ENCODE measurements at regions not wholly inside any gene's neighbourhood (a gene's known extent, or its start where the extent isn't known, plus 50 kb on each side); places are given as distances from the start of the nearest gene placed in this dataset.

DNA sequence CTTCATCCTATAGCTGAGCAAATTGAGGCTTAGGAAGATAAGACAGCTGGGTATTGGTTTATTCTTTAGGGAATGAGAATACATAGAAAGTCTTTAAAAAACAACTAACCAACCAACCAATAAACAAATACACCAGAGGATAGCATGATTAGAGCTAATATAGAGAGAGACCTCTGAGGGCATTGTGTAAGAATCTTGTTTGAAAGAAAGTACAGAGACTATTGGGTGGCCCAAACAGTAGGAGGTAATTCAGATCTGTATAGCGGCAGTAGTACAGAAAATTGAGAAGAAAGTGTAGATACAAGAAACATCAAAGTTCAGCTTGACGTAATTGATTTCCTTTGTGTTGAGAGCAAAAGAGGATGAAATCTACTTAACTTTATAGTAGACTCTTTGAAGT is 1951.0 kb upstream of the ADGRL3 start:
- TF ChIP-seq EZH2 (IDR thresholded peaks at IDR 0.05; ENCODE audit: borderline replicate concordance, low read depth, low read length, poor library complexity, severe bottlenecking) = no peak
- TF ChIP-seq, protein P1, sequence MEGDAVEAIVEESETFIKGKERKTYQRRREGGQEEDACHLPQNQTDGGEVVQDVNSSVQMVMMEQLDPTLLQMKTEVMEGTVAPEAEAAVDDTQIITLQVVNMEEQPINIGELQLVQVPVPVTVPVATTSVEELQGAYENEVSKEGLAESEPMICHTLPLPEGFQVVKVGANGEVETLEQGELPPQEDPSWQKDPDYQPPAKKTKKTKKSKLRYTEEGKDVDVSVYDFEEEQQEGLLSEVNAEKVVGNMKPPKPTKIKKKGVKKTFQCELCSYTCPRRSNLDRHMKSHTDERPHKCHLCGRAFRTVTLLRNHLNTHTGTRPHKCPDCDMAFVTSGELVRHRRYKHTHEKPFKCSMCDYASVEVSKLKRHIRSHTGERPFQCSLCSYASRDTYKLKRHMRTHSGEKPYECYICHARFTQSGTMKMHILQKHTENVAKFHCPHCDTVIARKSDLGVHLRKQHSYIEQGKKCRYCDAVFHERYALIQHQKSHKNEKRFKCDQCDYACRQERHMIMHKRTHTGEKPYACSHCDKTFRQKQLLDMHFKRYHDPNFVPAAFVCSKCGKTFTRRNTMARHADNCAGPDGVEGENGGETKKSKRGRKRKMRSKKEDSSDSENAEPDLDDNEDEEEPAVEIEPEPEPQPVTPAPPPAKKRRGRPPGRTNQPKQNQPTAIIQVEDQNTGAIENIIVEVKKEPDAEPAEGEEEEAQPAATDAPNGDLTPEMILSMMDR (conservative IDR thresholded peaks at IDR 0.05; ENCODE audit: low read depth, low read length) = no peak
